H9 (cell line): ENCODE measurements at regions not wholly inside any gene's neighbourhood (a gene's known extent, or its start where the extent isn't known, plus 50 kb on each side); places are given as distances from the start of the nearest gene placed in this dataset.

Experiments
- DNase-seq: peaks from one replicate; pipeline ENCODE4 v3.0.0-alpha.2; 2017
- H2AFZ ChIP-seq: one replicate; pipeline ENCODE4 v1.6.1; 2013; ENCODE audit warnings: mild to moderate bottlenecking, low read length, control low read depth, moderate library complexity
- H2AK5ac ChIP-seq: 2 replicates; pipeline ENCODE4 v1.6.1; 2013; ENCODE audit warnings: low read length, control low read depth, mixed read lengths; ENCODE audit not compliant: insufficient read length
- H2BK120ac ChIP-seq: one replicate; pipeline ENCODE4 v1.6.1; 2013; ENCODE audit warnings: low read depth, mild to moderate bottlenecking, low read length, control low read depth, inconsistent platforms; ENCODE audit not compliant: poor library complexity, severe bottlenecking
- H2BK12ac ChIP-seq: 2 replicates; pipeline ENCODE4 v1.6.1; 2013; ENCODE audit warnings: low read length, control low read depth, mixed read lengths, low read depth; ENCODE audit not compliant: insufficient read length
- H2BK15ac ChIP-seq: 2 replicates; pipeline ENCODE4 v1.6.1; 2013; ENCODE audit warnings: low read depth, low read length, control low read depth
- H2BK20ac ChIP-seq: one replicate; pipeline ENCODE4 v1.6.1; 2013; ENCODE audit warnings: low read depth, mild to moderate bottlenecking, low read length, control low read depth, inconsistent platforms; ENCODE audit not compliant: poor library complexity, severe bottlenecking
- H2BK5ac ChIP-seq: 2 replicates; pipeline ENCODE4 v1.6.1; 2013; ENCODE audit warnings: low read length, control low read depth, mixed read lengths; ENCODE audit not compliant: insufficient read length
- H3K14ac ChIP-seq: 2 replicates; pipeline ENCODE4 v1.6.1; 2013; ENCODE audit warnings: low read length, control low read depth; ENCODE audit not compliant: insufficient read depth
- H3K18ac ChIP-seq: 2 replicates; pipeline ENCODE4 v1.6.1; 2013; ENCODE audit warnings: low read depth, mild to moderate bottlenecking, mixed read lengths, low read length, control low read depth; ENCODE audit not compliant: insufficient read length
- H3K23ac ChIP-seq: 2 replicates; pipeline ENCODE4 v1.6.1; 2013; ENCODE audit warnings: low read length, control low read depth, mixed read lengths, low read depth; ENCODE audit not compliant: insufficient read length
- H3K23me2 ChIP-seq: 2 replicates; pipeline ENCODE4 v1.6.1; 2013; ENCODE audit warnings: low read depth, mild to moderate bottlenecking, mixed read lengths, low read length, control low read depth; ENCODE audit not compliant: insufficient read length, poor library complexity, severe bottlenecking
- H3K27ac ChIP-seq: 2 replicates; pipeline ENCODE4 v1.5.1; 2013; ENCODE audit warnings: low read length, control low read depth, mixed read lengths, low read depth; ENCODE audit not compliant: insufficient read length
- H3K27me3 ChIP-seq: 2 replicates; pipeline ENCODE4 v1.6.1; 2013; ENCODE audit warnings: low read length, control low read depth, inconsistent platforms; ENCODE audit not compliant: insufficient read depth
- H3K4ac ChIP-seq: 2 replicates; pipeline ENCODE4 v1.6.1; 2013; ENCODE audit warnings: low read depth, mild to moderate bottlenecking, control low read depth, inconsistent platforms, low read length, moderate library complexity
- H3K4me1 ChIP-seq: 2 replicates; pipeline ENCODE4 v1.6.1; 2013; ENCODE audit warnings: low read length, control low read depth, inconsistent platforms; ENCODE audit not compliant: insufficient read depth
- H3K4me2 ChIP-seq: 2 replicates; pipeline ENCODE4 v1.6.1; 2013; ENCODE audit warnings: low read length, control low read depth, mixed read lengths; ENCODE audit not compliant: insufficient read length, insufficient read depth
- H3K56ac ChIP-seq: 2 replicates; pipeline ENCODE4 v1.6.1; 2013; ENCODE audit warnings: low read depth, mild to moderate bottlenecking, mixed read lengths, low read length, control low read depth; ENCODE audit not compliant: insufficient read length
- H3K79me1 ChIP-seq: 2 replicates; pipeline ENCODE4 v1.6.1; 2013; ENCODE audit warnings: low read depth, mild to moderate bottlenecking, moderate library complexity, low read length, control low read depth, inconsistent platforms; ENCODE audit not compliant: insufficient read depth, poor library complexity, severe bottlenecking
- H3K79me2 ChIP-seq: 2 replicates; pipeline ENCODE4 v1.6.1; 2013; ENCODE audit warnings: low read length, control low read depth, inconsistent platforms; ENCODE audit not compliant: insufficient read depth
- H3K9ac ChIP-seq: 2 replicates; pipeline ENCODE4 v1.6.1; 2013; ENCODE audit warnings: low read length, control low read depth, mixed read lengths; ENCODE audit not compliant: insufficient read length; ENCODE audit errors: extremely low read depth
- H3K9me3 ChIP-seq: one replicate; pipeline ENCODE4 v1.6.1; 2013; ENCODE audit warnings: low read depth, low read length, inconsistent platforms; ENCODE audit not compliant: control insufficient read depth
- H3T11ph ChIP-seq: one replicate; pipeline ENCODE4 v1.6.1; 2013; ENCODE audit warnings: mild to moderate bottlenecking, low read length, control low read depth, inconsistent platforms
- H4K20me1 ChIP-seq: one replicate; pipeline ENCODE4 v1.6.1; 2013; ENCODE audit not compliant: control insufficient read depth, insufficient read length, insufficient read depth
- H4K5ac ChIP-seq: 2 replicates; pipeline ENCODE4 v1.6.1; 2013; ENCODE audit warnings: low read depth, mild to moderate bottlenecking, mixed read lengths, low read length, control low read depth; ENCODE audit not compliant: insufficient read length
- H4K8ac ChIP-seq: replicated peaks from 2 replicates; pipeline ENCODE4 v1.6.1; 2013; ENCODE audit warnings: low read length, control low read depth, mixed read lengths, low read depth; ENCODE audit not compliant: insufficient read length
- H4K91ac ChIP-seq: 2 replicates; pipeline ENCODE4 v1.6.1; 2013; ENCODE audit warnings: low read depth, mild to moderate bottlenecking, moderate library complexity, mixed read lengths, low read length, control low read depth; ENCODE audit not compliant: insufficient read length
- H3K27ac Mint-ChIP-seq, 3 experiments: 2 replicates in 2 of 3; 3 replicates in 1 of 3; pipeline ENCODE4 v1.8.0; 2020 to 2021; ENCODE audit warnings: mixed read lengths in 3 of 3, mild to moderate bottlenecking in 1 of 3, moderate library complexity in 1 of 3
- H3K27me3 Mint-ChIP-seq: 2 replicates; pipeline ENCODE4 v1.8.0; 2021; ENCODE audit warnings: low read depth, mild to moderate bottlenecking, moderate library complexity, mixed read lengths
- H3K36me3 Mint-ChIP-seq, 3 experiments: 2 replicates in 2 of 3; 3 replicates in 1 of 3; pipeline ENCODE4 v1.8.0; 2020 to 2021; ENCODE audit warnings: low read depth in 3 of 3, mixed read lengths in 3 of 3; ENCODE audit not compliant: insufficient read depth in 1 of 3
- H3K4me1 Mint-ChIP-seq, 2 experiments: 2 replicates each; pipeline ENCODE4 v1.8.0; 2020; ENCODE audit warnings: mixed read lengths in 2 of 2
- H3K4me3 Mint-ChIP-seq, 2 experiments: 2 replicates in 1 of 2; 3 replicates in 1 of 2; pipeline ENCODE4 v1.8.0; 2020 to 2021; ENCODE audit warnings: mild to moderate bottlenecking in 2 of 2, mixed read lengths in 2 of 2, moderate library complexity in 1 of 2
- H3K9me3 Mint-ChIP-seq, 2 experiments: 2 replicates in 1 of 2; 3 replicates in 1 of 2; pipeline ENCODE4 v1.8.0; 2020; ENCODE audit warnings: mild to moderate bottlenecking in 2 of 2, mixed read lengths in 2 of 2, moderate library complexity in 1 of 2
- WGBS: extraction: QIAGEN DNeasy Blood & Tissue Kit; methylation state at CpG from one replicate; pipeline ENCODE4 v1.1.7; 2013; ENCODE audit warnings: missing lambda C conversion rate, low lambda C conversion rate, mixed read lengths; ENCODE audit not compliant: insufficient read length; ENCODE audit errors: extremely low coverage; 5-methylcytosine and 5-hydroxymethylcytosine counted together
- TF ChIP-seq, protein P1 (sequence below): fragments of 200-600 bp; sonication (generic); conservative IDR thresholded peaks from 3 replicates; pipeline ENCODE4 v1.8.0; 2021; ENCODE audit warnings: antibody characterized with exemption, mild to moderate bottlenecking

- no peaks in the 10 kb centered on the region for H3K9me3 Mint-ChIP-seq
- no peak overlapping the region for H3K4me3 Mint-ChIP-seq
- no peak overlapping the region for H3K27ac Mint-ChIP-seq
- Histone ChIP-seq H3K14ac (no peak overlapping the region), H2BK5ac (no peak overlapping the region), H2BK20ac (no peak overlapping the region), H3K4ac (no peak overlapping the region), H3K23me2 (no peaks in the 10 kb centered on the region), H3K4me2 (no peak overlapping the region), H3K79me1 (no peaks in the 10 kb centered on the region), H3K9me3 (no peaks in the 10 kb centered on the region), H4K91ac (no peak overlapping the region), H4K5ac (no peak overlapping the region), H3K18ac (no peak overlapping the region), H3T11ph (no peak overlapping the region), H3K4me1 (no peaks in the 10 kb centered on the region), H2AK5ac (no peak overlapping the region), H4K20me1 (no peaks in the 10 kb centered on the region), H3K23ac (no peak overlapping the region), H3K27me3 (no peaks in the 10 kb centered on the region), H2BK120ac (no peak overlapping the region), H3K79me2 (no peaks in the 10 kb centered on the region), H3K27ac (no peak overlapping the region), H3K56ac (no peak overlapping the region), H2AFZ (no peak overlapping the region), H2BK15ac (no peak overlapping the region), H2BK12ac (no peak overlapping the region), H4K8ac (no peak overlapping the region), H3K9ac (no peak overlapping the region)
- TF ChIP-seq, protein P1, sequence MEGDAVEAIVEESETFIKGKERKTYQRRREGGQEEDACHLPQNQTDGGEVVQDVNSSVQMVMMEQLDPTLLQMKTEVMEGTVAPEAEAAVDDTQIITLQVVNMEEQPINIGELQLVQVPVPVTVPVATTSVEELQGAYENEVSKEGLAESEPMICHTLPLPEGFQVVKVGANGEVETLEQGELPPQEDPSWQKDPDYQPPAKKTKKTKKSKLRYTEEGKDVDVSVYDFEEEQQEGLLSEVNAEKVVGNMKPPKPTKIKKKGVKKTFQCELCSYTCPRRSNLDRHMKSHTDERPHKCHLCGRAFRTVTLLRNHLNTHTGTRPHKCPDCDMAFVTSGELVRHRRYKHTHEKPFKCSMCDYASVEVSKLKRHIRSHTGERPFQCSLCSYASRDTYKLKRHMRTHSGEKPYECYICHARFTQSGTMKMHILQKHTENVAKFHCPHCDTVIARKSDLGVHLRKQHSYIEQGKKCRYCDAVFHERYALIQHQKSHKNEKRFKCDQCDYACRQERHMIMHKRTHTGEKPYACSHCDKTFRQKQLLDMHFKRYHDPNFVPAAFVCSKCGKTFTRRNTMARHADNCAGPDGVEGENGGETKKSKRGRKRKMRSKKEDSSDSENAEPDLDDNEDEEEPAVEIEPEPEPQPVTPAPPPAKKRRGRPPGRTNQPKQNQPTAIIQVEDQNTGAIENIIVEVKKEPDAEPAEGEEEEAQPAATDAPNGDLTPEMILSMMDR = no peak
- no CpG with 5 or more reads among the region's 8 CpGs for WGBS
- H3K27me3 Mint-ChIP-seq = peaks cover 4% of the 10 kb centered on the region
- H3K36me3 Mint-ChIP-seq = no peaks in the 10 kb centered on the region
- no peak for DNase-seq
- peaks cover 0 to 5% of the 10 kb centered on the region in 2 experiments; a peak in 1 of 4 replicates for H3K4me1 Mint-ChIP-seq
Measured at GRCh38 chr7:106523482-106523881, 137.5 kb downstream of the CCDC71L start.
